B cell (primary cell): ENCODE measurements at regions not wholly inside any gene's neighbourhood (a gene's known extent, or its start where the extent isn't known, plus 50 kb on each side); places are given as distances from the start of the nearest gene placed in this dataset.

Experiments used
- EZH2 ChIP-seq: IDR thresholded peaks from 2 replicates; pipeline ENCODE4 v1.6.1; 2012; ENCODE audit warnings: borderline replicate concordance, low read depth, mild to moderate bottlenecking, moderate library complexity, low read length; ENCODE audit not compliant: insufficient read depth, poor library complexity, severe bottlenecking
- TF ChIP-seq, protein P1 (sequence below): fragments of 200-600 bp; IDR thresholded peaks from one replicate; pipeline ENCODE4 v1.8.0; 2022; ENCODE audit warnings: antibody characterized with exemption, mild to moderate bottlenecking

- TF ChIP-seq, protein P1, sequence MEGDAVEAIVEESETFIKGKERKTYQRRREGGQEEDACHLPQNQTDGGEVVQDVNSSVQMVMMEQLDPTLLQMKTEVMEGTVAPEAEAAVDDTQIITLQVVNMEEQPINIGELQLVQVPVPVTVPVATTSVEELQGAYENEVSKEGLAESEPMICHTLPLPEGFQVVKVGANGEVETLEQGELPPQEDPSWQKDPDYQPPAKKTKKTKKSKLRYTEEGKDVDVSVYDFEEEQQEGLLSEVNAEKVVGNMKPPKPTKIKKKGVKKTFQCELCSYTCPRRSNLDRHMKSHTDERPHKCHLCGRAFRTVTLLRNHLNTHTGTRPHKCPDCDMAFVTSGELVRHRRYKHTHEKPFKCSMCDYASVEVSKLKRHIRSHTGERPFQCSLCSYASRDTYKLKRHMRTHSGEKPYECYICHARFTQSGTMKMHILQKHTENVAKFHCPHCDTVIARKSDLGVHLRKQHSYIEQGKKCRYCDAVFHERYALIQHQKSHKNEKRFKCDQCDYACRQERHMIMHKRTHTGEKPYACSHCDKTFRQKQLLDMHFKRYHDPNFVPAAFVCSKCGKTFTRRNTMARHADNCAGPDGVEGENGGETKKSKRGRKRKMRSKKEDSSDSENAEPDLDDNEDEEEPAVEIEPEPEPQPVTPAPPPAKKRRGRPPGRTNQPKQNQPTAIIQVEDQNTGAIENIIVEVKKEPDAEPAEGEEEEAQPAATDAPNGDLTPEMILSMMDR, result no peak
- no peak for TF ChIP-seq EZH2
Measured at GRCh38 chr14:37723515-37723914, 128.1 kb downstream of the TTC6 start.
